Suprapubic skin (tissue), 3 donors: ENCODE measurements at regions not wholly inside any gene's neighbourhood (a gene's known extent, or its start where the extent isn't known, plus 50 kb on each side); places are given as distances from the start of the nearest gene placed in this dataset.

ENCODE experiments used
- CTCF ChIP-seq, 2 donors: fragments of 200-600 bp in 1 of 2; fragments of 450-650 bp in 1 of 2; sonication (generic) in 1 of 2; IDR thresholded peaks; one replicate each; pipeline ENCODE4 v1.5.1; 2016 to 2019; ENCODE audit warnings: antibody characterized with exemption in 2 of 2, mild to moderate bottlenecking in 1 of 2, moderate library complexity in 1 of 2
- POLR2A ChIP-seq, 2 donors: fragments of 450-650 bp; IDR thresholded peaks; one replicate each; pipeline ENCODE4 v1.6.1; 2017; ENCODE audit warnings: antibody characterized with exemption in 2 of 2, mild to moderate bottlenecking in 2 of 2, moderate library complexity in 2 of 2

DNA sequence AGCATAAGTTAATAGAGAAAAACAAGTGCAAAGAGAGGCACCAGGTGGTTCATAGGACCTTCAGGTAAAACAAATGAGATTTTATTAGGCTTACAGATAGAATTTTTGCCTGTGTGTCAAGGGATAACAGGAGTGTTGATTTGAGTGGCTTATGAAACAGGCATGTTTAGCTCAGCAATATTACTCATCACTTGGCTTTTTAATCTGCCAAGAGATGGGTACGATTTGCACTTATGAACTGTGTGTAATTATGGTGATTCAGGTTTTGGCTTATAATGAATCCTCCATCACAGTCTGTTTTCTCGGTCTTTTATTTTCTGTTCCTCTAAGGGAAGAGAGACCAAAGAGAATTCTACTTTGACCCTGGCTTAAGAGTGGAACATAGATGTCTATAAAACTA is 199.3 kb downstream of the DMRTA1 start:
- TF ChIP-seq POLR2A (IDR thresholded peaks at IDR 0.05) (no peak), CTCF (IDR thresholded peaks at IDR 0.05) (no peak)
